KG1 (cell line): ENCODE measurements at regions not wholly inside any gene's neighbourhood (a gene's known extent, or its start where the extent isn't known, plus 50 kb on each side); places are given as distances from the start of the nearest gene placed in this dataset.

ENCODE experiments used
- DNase-seq: peaks from one replicate; lab custom pipeline; 2025; lab: John Stamatoyannopoulos, UW

GRCh38 chr2:5250482-5250881 is 441.7 kb upstream of the SOX11 start:
- no peak for DNase-seq

- no peak for DNase-seq
These were observed 438.9 kb upstream of the SOX11 start for GRCh38 chr2:5253263-5253662.

- no peak for DNase-seq
These were observed 437.3 kb upstream of the SOX11 start for GRCh38 chr2:5254791-5255332.

GRCh38 chr2:5263291-5263690 is 428.9 kb upstream of the SOX11 start:
- DNase-seq, result no peak

- no peak for DNase-seq
These were observed 427.8 kb upstream of the SOX11 start for GRCh38 chr2:5264361-5264760.

GRCh38 chr2:5285061-5285460 is 407.1 kb upstream of the SOX11 start:
- no peak for DNase-seq

- DNase-seq, result no peak
These were observed 406.1 kb upstream of the SOX11 start for GRCh38 chr2:5285872-5286769.

- no peak for DNase-seq
These were observed 404.4 kb upstream of the SOX11 start for GRCh38 chr2:5287558-5288334.

- DNase-seq, result no peak
These were observed 401.2 kb upstream of the SOX11 start for GRCh38 chr2:5290900-5291546.

GRCh38 chr2:5304640-5305039 is 387.5 kb upstream of the SOX11 start:
- no peak for DNase-seq

- DNase-seq, result no peak
These were observed 377.1 kb upstream of the SOX11 start for GRCh38 chr2:5315041-5315440.

- DNase-seq, result no peak
These were observed 376.7 kb upstream of the SOX11 start for GRCh38 chr2:5315512-5315911.

GRCh38 chr2:5316001-5316490 is 376.1 kb upstream of the SOX11 start:
- DNase-seq, result no peak

- DNase-seq, result no peak
These were observed 372.7 kb upstream of the SOX11 start for GRCh38 chr2:5319493-5319892.

GRCh38 chr2:5322396-5322795 is 369.8 kb upstream of the SOX11 start:
- DNase-seq, result no peak

- no peak for DNase-seq
These were observed 366.7 kb upstream of the SOX11 start for GRCh38 chr2:5325523-5325922.

- DNase-seq, result no peak
These were observed 363.4 kb upstream of the SOX11 start for GRCh38 chr2:5328826-5329225.

- no peak for DNase-seq
These were observed 362.4 kb upstream of the SOX11 start for GRCh38 chr2:5329763-5330162.

- no peak for DNase-seq
These were observed 361.2 kb upstream of the SOX11 start for GRCh38 chr2:5330961-5331360.

GRCh38 chr2:5332925-5333324 is 359.3 kb upstream of the SOX11 start:
- no peak for DNase-seq

- no peak for DNase-seq
These were observed 352.7 kb upstream of the SOX11 start for GRCh38 chr2:5339473-5339872.

- DNase-seq, result no peak
These were observed 348.3 kb upstream of the SOX11 start for GRCh38 chr2:5343785-5344335.
